GM23338 (cell line): ENCODE measurements at regions not wholly inside any gene's neighbourhood (a gene's known extent, or its start where the extent isn't known, plus 50 kb on each side); places are given as distances from the start of the nearest gene placed in this dataset.

ENCODE experiments used
- ATAC-seq: fragments of 200-7000 bp; cut with Tn5 transposase; 3 replicates; pipeline ENCODE4 v1.9.1; 2020
- DNase-seq: peaks from one replicate; pipeline ENCODE4 v3.0.0-alpha.2; 2015; ENCODE audit warnings: low spot score
- H2AFZ ChIP-seq: fragments of 200-600 bp; sonication (generic); 2 replicates; pipeline ENCODE4 v1.8.0; 2016; ENCODE audit warnings: antibody characterized with exemption, mild to moderate bottlenecking, moderate library complexity
- H3F3A ChIP-seq: fragments of 200-600 bp; sonication (generic); replicated peaks from 2 replicates; pipeline ENCODE4 v1.8.0; 2017; ENCODE audit warnings: antibody characterized with exemption, mixed run types, low read depth
- H3K27ac ChIP-seq: fragments of 200-600 bp; sonication (generic); 2 replicates; pipeline ENCODE4 v1.6.1; 2016; ENCODE audit warnings: low read depth
- H3K27me3 ChIP-seq: fragments of 200-600 bp; sonication (generic); 2 replicates; pipeline ENCODE4 v1.8.0; 2016; ENCODE audit warnings: mild to moderate bottlenecking, mixed run types, moderate library complexity; ENCODE audit not compliant: insufficient read depth
- H3K36me3 ChIP-seq: fragments of 200-600 bp; sonication (generic); 2 replicates; pipeline ENCODE4 v1.8.0; 2016; ENCODE audit warnings: mild to moderate bottlenecking; ENCODE audit not compliant: insufficient read depth
- H3K4me1 ChIP-seq: fragments of 200-600 bp; sonication (generic); 2 replicates; pipeline ENCODE4 v1.8.0; 2016; ENCODE audit warnings: mild to moderate bottlenecking, moderate library complexity; ENCODE audit not compliant: insufficient read depth
- H3K4me2 ChIP-seq: fragments of 200-600 bp; sonication (generic); 2 replicates; pipeline ENCODE4 v1.7.1; 2017; ENCODE audit warnings: mixed run types
- H3K4me3 ChIP-seq: fragments of 200-600 bp; sonication (generic); 2 replicates; pipeline ENCODE4 v1.6.1; 2016; ENCODE audit warnings: mixed run types
- H3K79me2 ChIP-seq: fragments of 200-600 bp; sonication (generic); replicated peaks from 2 replicates; pipeline ENCODE4 v1.8.0; 2017; ENCODE audit warnings: mild to moderate bottlenecking; ENCODE audit not compliant: insufficient read depth
- H3K9me2 ChIP-seq: fragments of 200-600 bp; sonication (generic); 2 replicates; pipeline ENCODE4 v1.8.0; 2017; ENCODE audit not compliant: insufficient read depth
- H4K20me1 ChIP-seq: fragments of 200-600 bp; sonication (generic); replicated peaks from 2 replicates; pipeline ENCODE4 v1.8.0; 2017; ENCODE audit warnings: mild to moderate bottlenecking; ENCODE audit not compliant: insufficient read depth
- H3K27ac Mint-ChIP-seq: 2 replicates; pipeline ENCODE4 v1.8.0; 2020; ENCODE audit warnings: inconsistent platforms, mild to moderate bottlenecking, moderate library complexity, mixed read lengths
- H3K27me3 Mint-ChIP-seq: 3 replicates; pipeline ENCODE4 v1.8.0; 2022; ENCODE audit warnings: low read depth, mild to moderate bottlenecking, moderate library complexity, mixed read lengths, inconsistent platforms; ENCODE audit not compliant: insufficient read depth, poor library complexity
- H3K36me3 Mint-ChIP-seq: 3 replicates; pipeline ENCODE4 v1.8.0; 2021; ENCODE audit warnings: low read depth, mild to moderate bottlenecking, inconsistent platforms, moderate library complexity, mixed read lengths
- H3K4me1 Mint-ChIP-seq: 3 replicates; pipeline ENCODE4 v1.8.0; 2020; ENCODE audit warnings: mild to moderate bottlenecking, inconsistent platforms, mixed read lengths
- H3K4me3 Mint-ChIP-seq: 3 replicates; pipeline ENCODE4 v1.8.0; 2021; ENCODE audit warnings: moderate library complexity, mild to moderate bottlenecking, inconsistent platforms, mixed read lengths
- H3K9me3 Mint-ChIP-seq: 3 replicates; pipeline ENCODE4 v1.8.0; 2020; ENCODE audit warnings: moderate library complexity, mild to moderate bottlenecking, inconsistent platforms, mixed read lengths
- EZH2 ChIP-seq: fragments of 200-600 bp; sonication (generic); IDR thresholded peaks from one replicate; pipeline ENCODE4 v1.8.0; 2017; ENCODE audit warnings: antibody characterized with exemption, mild to moderate bottlenecking, low read depth; ENCODE audit not compliant: unreplicated experiment
- NANOG ChIP-seq: IDR thresholded peaks from 2 replicates; pipeline ENCODE4 v1.6.1; 2016; ENCODE audit warnings: antibody characterized with exemption, borderline replicate concordance
- POLR2AphosphoS5 ChIP-seq: IDR thresholded peaks from 2 replicates; pipeline ENCODE4 v1.6.1; 2016; ENCODE audit warnings: antibody characterized with exemption, low read depth
- STAT1 ChIP-seq: IDR thresholded peaks from one replicate; pipeline ENCODE4 v1.6.1; 2016; ENCODE audit warnings: antibody characterized with exemption; ENCODE audit not compliant: unreplicated experiment
- ZNF114 ChIP-seq: fragments of 250-450 bp; sonication (Bioruptor Pico); IDR thresholded peaks from 2 replicates; pipeline ENCODE4 v1.5.0; 2020; ENCODE audit warnings: mild to moderate bottlenecking, moderate library complexity
- ZNF331 ChIP-seq: fragments of 250-450 bp; sonication (Bioruptor Pico); IDR thresholded peaks from 2 replicates; pipeline ENCODE4 v1.5.0; 2020; ENCODE audit warnings: low read depth, mild to moderate bottlenecking, moderate library complexity
- ZNF462 ChIP-seq: fragments of 250-450 bp; sonication (Bioruptor Pico); IDR thresholded peaks from 2 replicates; pipeline ENCODE4 v1.5.0; 2020; ENCODE audit warnings: mild to moderate bottlenecking, moderate library complexity
- TF ChIP-seq, protein P1 (sequence below), 2 experiments: fragments of 200-600 bp in 1 of 2; sonication (generic) in 1 of 2; conservative IDR thresholded peaks; 2 replicates each; pipeline versions ENCODE4 v1.5.1 to v1.6.1; 2016 to 2017; ENCODE audit warnings: antibody characterized with exemption in 2 of 2, low read depth in 2 of 2, mild to moderate bottlenecking in 2 of 2, moderate library complexity in 1 of 2

DNA sequence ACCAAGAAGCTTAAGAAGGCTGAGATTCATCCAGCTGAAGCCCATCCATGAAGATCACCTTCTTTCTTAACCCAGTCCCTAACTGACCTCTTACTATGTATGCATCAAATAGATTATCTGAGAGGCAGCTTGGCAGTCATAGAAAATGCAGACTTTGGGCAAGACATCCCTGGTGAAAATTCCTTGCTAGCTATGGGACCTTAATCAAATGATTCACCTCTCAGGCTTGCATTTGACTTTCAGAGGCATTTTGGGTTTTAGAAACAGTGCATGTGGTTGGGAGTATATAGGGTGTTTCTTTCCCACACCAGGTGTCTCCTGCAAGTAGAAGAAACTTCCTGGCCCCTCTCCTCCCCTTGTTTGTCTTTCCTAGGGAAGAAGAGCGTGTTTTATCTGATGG is 188.5 kb upstream of the ISX start:
- Histone ChIP-seq H3K36me3 (no peaks in the 10 kb centered on the region), H3K9me2 (no peaks in the 10 kb centered on the region; the same call in 1 of the 2 replicates), H3K27me3 (no peaks in the 10 kb centered on the region), H3K79me2 (no peaks in the 10 kb centered on the region), H4K20me1 (no peaks in the 10 kb centered on the region), H3K4me2 (no peak overlapping the region), H2AFZ (no peak overlapping the region), H3K4me3 (no peak overlapping the region), H3K4me1 (no peaks in the 10 kb centered on the region), H3K27ac (no peak overlapping the region), H3F3A (no peaks in the 10 kb centered on the region)
- DNase-seq (no peak), ATAC-seq (no peak)
- no peak for TF ChIP-seq NANOG
- TF ChIP-seq ZNF114 = no peak
- TF ChIP-seq, protein P1, sequence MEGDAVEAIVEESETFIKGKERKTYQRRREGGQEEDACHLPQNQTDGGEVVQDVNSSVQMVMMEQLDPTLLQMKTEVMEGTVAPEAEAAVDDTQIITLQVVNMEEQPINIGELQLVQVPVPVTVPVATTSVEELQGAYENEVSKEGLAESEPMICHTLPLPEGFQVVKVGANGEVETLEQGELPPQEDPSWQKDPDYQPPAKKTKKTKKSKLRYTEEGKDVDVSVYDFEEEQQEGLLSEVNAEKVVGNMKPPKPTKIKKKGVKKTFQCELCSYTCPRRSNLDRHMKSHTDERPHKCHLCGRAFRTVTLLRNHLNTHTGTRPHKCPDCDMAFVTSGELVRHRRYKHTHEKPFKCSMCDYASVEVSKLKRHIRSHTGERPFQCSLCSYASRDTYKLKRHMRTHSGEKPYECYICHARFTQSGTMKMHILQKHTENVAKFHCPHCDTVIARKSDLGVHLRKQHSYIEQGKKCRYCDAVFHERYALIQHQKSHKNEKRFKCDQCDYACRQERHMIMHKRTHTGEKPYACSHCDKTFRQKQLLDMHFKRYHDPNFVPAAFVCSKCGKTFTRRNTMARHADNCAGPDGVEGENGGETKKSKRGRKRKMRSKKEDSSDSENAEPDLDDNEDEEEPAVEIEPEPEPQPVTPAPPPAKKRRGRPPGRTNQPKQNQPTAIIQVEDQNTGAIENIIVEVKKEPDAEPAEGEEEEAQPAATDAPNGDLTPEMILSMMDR (conservative IDR thresholded peaks at IDR 0.05; ENCODE audit: low read depth in 2 of 2) = no peak
- TF ChIP-seq ZNF462 = no peak
- no peaks in the 10 kb centered on the region for H3K4me1 Mint-ChIP-seq
- no peak overlapping the region for H3K4me3 Mint-ChIP-seq
- H3K36me3 Mint-ChIP-seq = no peaks in the 10 kb centered on the region
- peaks cover 6% of the 10 kb centered on the region for H3K27me3 Mint-ChIP-seq
- peaks cover 53% of the 10 kb centered on the region for H3K9me3 Mint-ChIP-seq
- no peak overlapping the region for H3K27ac Mint-ChIP-seq

DNA sequence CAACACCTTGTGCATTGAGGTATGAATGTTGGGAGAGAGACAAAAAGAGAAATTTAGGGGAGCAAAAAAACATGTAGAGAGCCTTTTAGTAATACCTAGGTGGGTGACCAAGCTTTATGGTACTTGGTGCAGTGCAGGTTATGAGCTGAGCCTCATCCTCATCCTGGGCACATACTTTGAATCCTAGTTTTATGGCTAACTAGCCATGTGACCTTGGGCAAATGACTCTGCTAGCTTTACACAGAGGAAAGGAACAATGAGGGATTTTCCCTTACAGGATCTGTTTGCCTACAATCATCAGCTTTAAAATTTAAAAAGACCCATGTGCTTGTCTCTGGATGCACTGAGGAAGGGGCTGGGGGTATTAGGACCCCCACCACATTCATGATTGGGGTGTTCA is 187.8 kb upstream of the ISX start:
- no peaks in the 10 kb centered on the region for H3K36me3 ChIP-seq
- no peaks in the 10 kb centered on the region for H3F3A ChIP-seq
- no peaks in the 10 kb centered on the region for H3K79me2 ChIP-seq
- peaks cover 51% of the 10 kb centered on the region for H3K9me3 Mint-ChIP-seq
- DNase-seq (no peak), ATAC-seq (no peak)
- H3K9me2 ChIP-seq = no peaks in the 10 kb centered on the region
- TF ChIP-seq POLR2AphosphoS5 = no peak
- no peak for TF ChIP-seq STAT1
- no peak for TF ChIP-seq ZNF331 (CRISPR knock-in tag)
- no peak for TF ChIP-seq EZH2
- TF ChIP-seq, protein P1 (conservative IDR thresholded peaks at IDR 0.05; ENCODE audit: low read depth in 2 of 2) = no peak
- no peaks in the 10 kb centered on the region for H4K20me1 ChIP-seq
- H3K4me2 ChIP-seq = no peak overlapping the region
- H3K36me3 Mint-ChIP-seq = no peaks in the 10 kb centered on the region
- no peak overlapping the region for H3K4me3 ChIP-seq
- H3K27me3 Mint-ChIP-seq = peaks cover 6% of the 10 kb centered on the region
- H3K27ac ChIP-seq = no peak overlapping the region
- no peak overlapping the region for H2AFZ ChIP-seq
- H3K27ac Mint-ChIP-seq = no peak overlapping the region
- no peaks in the 10 kb centered on the region for H3K4me1 Mint-ChIP-seq
- H3K27me3 ChIP-seq = no peaks in the 10 kb centered on the region
- no peaks in the 10 kb centered on the region for H3K4me1 ChIP-seq
- H3K4me3 Mint-ChIP-seq = no peak overlapping the region
